ENCODE measurements at regions not wholly inside any gene's neighbourhood (a gene's known extent, or its start where the extent isn't known, plus 50 kb on each side); places are given as distances from the start of the nearest gene placed in this dataset.

DNA sequence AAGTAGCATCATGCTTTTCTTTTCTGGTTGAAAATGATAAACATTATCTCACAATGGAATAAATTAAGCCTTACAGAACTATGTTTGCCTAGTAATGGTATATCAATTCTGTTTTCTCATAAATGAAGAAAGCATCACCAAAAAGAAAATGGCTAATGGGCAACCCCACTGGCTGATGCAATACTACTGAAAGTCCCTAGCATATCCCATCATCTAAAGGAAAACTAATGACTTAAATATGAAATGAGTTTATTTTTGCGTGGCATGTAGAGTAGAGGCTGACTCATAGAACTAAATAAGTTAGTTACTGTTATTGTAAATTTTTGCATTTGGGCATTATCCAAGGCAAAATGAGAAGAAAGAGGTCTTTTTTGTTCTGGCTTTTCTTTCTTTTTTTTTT, 1156.3 kb upstream of the SEL1L start:
- no peak for TF ChIP-seq FOXM1 (IDR thresholded peaks at IDR 0.05; ENCODE audit: borderline replicate concordance)
- no peak for TF ChIP-seq FOXK2 (IDR thresholded peaks at IDR 0.05)
- no peak for TF ChIP-seq ZNF384 (IDR thresholded peaks at IDR 0.05)
- no peak for TF ChIP-seq ARNT (IDR thresholded peaks at IDR 0.05)
- TF ChIP-seq BHLHE40 (IDR thresholded peaks at IDR 0.05; ENCODE audit: borderline replicate concordance) = no peak
- no peak for TF ChIP-seq FOXA1 (IDR thresholded peaks at IDR 0.05)
- no peak for TF ChIP-seq LEF1 (IDR thresholded peaks at IDR 0.05; ENCODE audit: borderline replicate concordance)
- TF ChIP-seq SP1 (IDR thresholded peaks at IDR 0.05) = no peak
- TF ChIP-seq, protein P1, sequence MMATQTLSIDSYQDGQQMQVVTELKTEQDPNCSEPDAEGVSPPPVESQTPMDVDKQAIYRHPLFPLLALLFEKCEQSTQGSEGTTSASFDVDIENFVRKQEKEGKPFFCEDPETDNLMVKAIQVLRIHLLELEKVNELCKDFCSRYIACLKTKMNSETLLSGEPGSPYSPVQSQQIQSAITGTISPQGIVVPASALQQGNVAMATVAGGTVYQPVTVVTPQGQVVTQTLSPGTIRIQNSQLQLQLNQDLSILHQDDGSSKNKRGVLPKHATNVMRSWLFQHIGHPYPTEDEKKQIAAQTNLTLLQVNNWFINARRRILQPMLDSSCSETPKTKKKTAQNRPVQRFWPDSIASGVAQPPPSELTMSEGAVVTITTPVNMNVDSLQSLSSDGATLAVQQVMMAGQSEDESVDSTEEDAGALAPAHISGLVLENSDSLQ (IDR thresholded peaks at IDR 0.05) = no peak
- no peak for TF ChIP-seq ELF4 (IDR thresholded peaks at IDR 0.05)
- TF ChIP-seq HDGF (IDR thresholded peaks at IDR 0.05; ENCODE audit: borderline replicate concordance) = no peak
- TF ChIP-seq CTBP1 (IDR thresholded peaks at IDR 0.05; ENCODE audit: borderline replicate concordance) = no peak
